K562 (cell line): ENCODE measurements at regions not wholly inside any gene's neighbourhood (a gene's known extent, or its start where the extent isn't known, plus 50 kb on each side); places are given as distances from the start of the nearest gene placed in this dataset.

Experiments used
- ATAC-seq: fragments of 200-7000 bp; cut with Tn5 transposase; 3 replicates; pipeline ENCODE4 v1.9.1; 2020; ENCODE audit warnings: moderate library complexity
- BruUV-seq: library from RNA; stranded (reverse); fragments of 400-500 nt; replicated peaks from 2 replicates; lab custom pipeline; 2021; lab: Mats Ljungman, UMichigan
- CTCF ChIA-PET: fragments of 300-600 bp; formaldehyde crosslinking; extraction: SDS; loops from one replicate; lab custom pipeline; 2021; ENCODE audit warnings: low intra/inter-chr PET ratio; lab: Yijun Ruan, JAX
- POLR2A ChIA-PET: fragments of 300-600, 350-650 bp; sonication (Branson Sonifier 250); formaldehyde crosslinking; extraction: SDS; loops from one replicate; lab custom pipeline; 2021; ENCODE audit warnings: antibody characterized with exemption, inconsistent platforms; lab: Yijun Ruan, JAX
- DNase-seq, 4 experiments: peaks; one replicate each; pipeline versions ENCODE4 v3.0.0 to v3.0.0-alpha.2; 2011 to 2018; ENCODE audit warnings: low spot score in 3 of 4, mixed read lengths in 3 of 4; ENCODE audit errors: extremely low read depth in 1 of 4
- FAIRE-seq: peaks from 2 replicates; lab custom pipeline; 2011; peaks lifted over from hg19 to GRCh38; lab: Jason Lieb, UNC
- H2AFZ ChIP-seq: 2 replicates; pipeline ENCODE4 v1.6.0; 2011; ENCODE audit warnings: low read depth, low read length, control low read depth, inconsistent platforms
- H3K27ac ChIP-seq: fragments of 200-600 bp; 3 replicates; pipeline ENCODE4 v1.8.0; 2011; ENCODE audit warnings: low read depth, mild to moderate bottlenecking, control low read depth, inconsistent platforms, low read length, moderate library complexity, mixed read lengths; ENCODE audit errors: extremely low read depth
- H3K27me3 ChIP-seq, 2 experiments: fragments of 300-600 bp in 1 of 2; 2 replicates in 1 of 2; 3 replicates in 1 of 2; pipeline versions ENCODE4 v1.6.0 to v1.8.0; 2011; ENCODE audit warnings: inconsistent platforms in 2 of 2, low read length in 2 of 2, mild to moderate bottlenecking in 1 of 2, mixed read lengths in 1 of 2, moderate library complexity in 1 of 2; ENCODE audit not compliant: control insufficient read depth in 2 of 2, insufficient read depth in 2 of 2
- H3K36me3 ChIP-seq: fragments of 300-600 bp; 3 replicates; pipeline ENCODE4 v1.8.0; 2011; ENCODE audit warnings: mild to moderate bottlenecking, low read length, inconsistent platforms; ENCODE audit not compliant: control insufficient read depth, insufficient read depth
- H3K4me1 ChIP-seq, 2 experiments: fragments of 200-600 bp in 1 of 2; replicated peaks in 1 of 2; 2 replicates in 1 of 2; 3 replicates in 1 of 2; pipeline versions ENCODE4 v1.5.1 to v1.8.0; 2011; ENCODE audit warnings: inconsistent platforms in 2 of 2, low read length in 2 of 2, mild to moderate bottlenecking in 1 of 2, mixed read lengths in 1 of 2, moderate library complexity in 1 of 2; ENCODE audit not compliant: control insufficient read depth in 2 of 2, insufficient read depth in 2 of 2
- H3K4me2 ChIP-seq: 2 replicates; pipeline ENCODE4 v1.6.1; 2011; ENCODE audit warnings: low read length, control low read depth, inconsistent platforms, mixed read lengths; ENCODE audit not compliant: insufficient read depth
- H3K4me3 ChIP-seq: fragments of 200-600 bp; sonication (generic), shearing (Covaris generic); 2 replicates; pipeline ENCODE4 v1.5.1; 2016; ENCODE audit warnings: control low read depth, inconsistent platforms
- H3K79me2 ChIP-seq: fragments of 200-600 bp; 3 replicates; pipeline ENCODE4 v1.8.0; 2011; ENCODE audit warnings: low read length, inconsistent platforms; ENCODE audit not compliant: control insufficient read depth, insufficient read depth
- H3K9ac ChIP-seq, 2 experiments: 2 replicates each; pipeline versions ENCODE4 v1.6.0 to v1.6.1; 2011; ENCODE audit warnings: low read depth in 2 of 2, low read length in 2 of 2, control low read depth in 1 of 2, inconsistent platforms in 1 of 2, mild to moderate bottlenecking in 1 of 2, mixed read lengths in 1 of 2; ENCODE audit not compliant: insufficient read depth in 1 of 2
- H3K9me1 ChIP-seq: one replicate; pipeline ENCODE4 v1.6.0; 2011; ENCODE audit warnings: inconsistent platforms, mild to moderate bottlenecking, low read length, moderate library complexity; ENCODE audit not compliant: control insufficient read depth, insufficient read depth
- H3K9me3 ChIP-seq: replicated peaks from 2 replicates; pipeline ENCODE4 v1.5.1; 2011; ENCODE audit warnings: low read depth, low read length, inconsistent platforms; ENCODE audit not compliant: control insufficient read depth, insufficient read depth
- H4K20me1 ChIP-seq: replicated peaks from 2 replicates; pipeline ENCODE4 v1.6.1; 2011; ENCODE audit warnings: low read length, inconsistent platforms, mixed read lengths; ENCODE audit not compliant: control insufficient read depth, insufficient read depth
- ADNP ChIP-seq: fragments of 200-800 bp; sonication (Bioruptor generic); IDR thresholded peaks from 2 replicates; pipeline ENCODE4 v1.6.1; 2016; ENCODE audit warnings: missing genetic modification characterization, missing compliant biosample characterization
- BDP1 ChIP-seq: IDR thresholded peaks from 3 replicates; pipeline ENCODE4 v1.6.1; 2011; ENCODE audit not compliant: insufficient read length, insufficient read depth
- BRD9 ChIP-seq: fragments of 450-650 bp; IDR thresholded peaks from 2 replicates; pipeline ENCODE4 v1.6.1; 2018; ENCODE audit warnings: low read depth; ENCODE audit not compliant: partially characterized antibody
- ELF4 ChIP-seq: fragments of 450-650 bp; formaldehyde crosslinking; IDR thresholded peaks from 2 replicates; pipeline ENCODE4 v1.4.0; 2022; ENCODE audit warnings: missing genetic modification characterization
- HDAC8 ChIP-seq: fragments of 450-650 bp; IDR thresholded peaks from 2 replicates; pipeline ENCODE4 v1.6.1; 2016; ENCODE audit warnings: mild to moderate bottlenecking, missing genetic modification characterization, moderate library complexity, missing compliant biosample characterization
- HNRNPH1 ChIP-seq: fragments of 200-400 bp; formaldehyde crosslinking; optimal IDR thresholded peaks from 2 replicates; pipeline ENCODE3; 2017; ENCODE audit warnings: low read depth, mild to moderate bottlenecking, low read length, moderate library complexity
- LARP7 ChIP-seq: fragments of 450-650 bp; IDR thresholded peaks from 2 replicates; pipeline ENCODE4 v1.6.1; 2016
- MYNN ChIP-seq, 2 experiments: sonication (generic); formaldehyde crosslinking in 1 of 2; IDR thresholded peaks; 2 replicates each; pipeline versions ENCODE4 v1.5.0 to v1.6.1; 2016 to 2020; ENCODE audit warnings: antibody characterized with exemption in 1 of 2, missing genetic modification reagents in 1 of 2
- PHF8 ChIP-seq: fragments of 200-600 bp; sonication (generic); IDR thresholded peaks from 2 replicates; pipeline ENCODE4 v1.6.1; 2012; ENCODE audit warnings: mixed run types, mild to moderate bottlenecking, inconsistent platforms, low read length, moderate library complexity, borderline replicate concordance
- SMAD2 ChIP-seq: fragments of 150-350 bp; IDR thresholded peaks from 2 replicates; pipeline ENCODE4 v1.6.1; 2014; ENCODE audit warnings: low read depth, mild to moderate bottlenecking, low read length
- SOX6 ChIP-seq: fragments of 450-650 bp; IDR thresholded peaks from 2 replicates; pipeline ENCODE4 v1.6.1; 2014; ENCODE audit warnings: mild to moderate bottlenecking
- ZNF12 ChIP-seq: sonication (generic); formaldehyde crosslinking; IDR thresholded peaks from 2 replicates; pipeline ENCODE4 v1.4.0; 2020; ENCODE audit warnings: mild to moderate bottlenecking, missing genetic modification reagents
- ZNF324 ChIP-seq: fragments of 250-450 bp; sonication (Bioruptor Pico); IDR thresholded peaks from 2 replicates; pipeline ENCODE4 v1.4.0; 2020; ENCODE audit warnings: mild to moderate bottlenecking
- ZNF408 ChIP-seq: fragments of 250-450 bp; sonication (Bioruptor Pico); IDR thresholded peaks from 2 replicates; pipeline ENCODE4 v1.4.0; 2020; ENCODE audit warnings: low read depth, mild to moderate bottlenecking, moderate library complexity
- WGBS: fragments of 100-300 bp; shearing (Covaris generic); methylation state at CpG from one replicate; pipeline ENCODE4 v1.1.6; 2016; ENCODE audit warnings: low coverage, mixed read lengths; ENCODE audit not compliant: insufficient coverage; ENCODE audit errors: missing lambda C conversion rate; 5-methylcytosine and 5-hydroxymethylcytosine counted together
- in situ Hi-C: fragments of 300-500 bp; cut with MboI; formaldehyde crosslinking; loops from 4 replicates; pipeline ENCODE4 v1.15.0; 2018; ENCODE audit warnings: inconsistent platforms, mixed read lengths
- intact Hi-C: fragments of 100-400 bp; cut with micrococcal nuclease; formaldehyde crosslinking; loops from 2 replicates; pipeline ENCODE4 v1.14.2; 2022
- TF ChIP-seq, protein P1 (sequence below): IDR thresholded peaks from 2 replicates; pipeline ENCODE4 v1.6.1; 2014; ENCODE audit warnings: antibody characterized with exemption
- TF ChIP-seq, protein P2 (sequence below): fragments of 250-450 bp; sonication (Bioruptor Pico); IDR thresholded peaks from 2 replicates; pipeline ENCODE4 v1.8.0; 2022; ENCODE audit warnings: moderate library complexity, mild to moderate bottlenecking, inconsistent platforms

DNA sequence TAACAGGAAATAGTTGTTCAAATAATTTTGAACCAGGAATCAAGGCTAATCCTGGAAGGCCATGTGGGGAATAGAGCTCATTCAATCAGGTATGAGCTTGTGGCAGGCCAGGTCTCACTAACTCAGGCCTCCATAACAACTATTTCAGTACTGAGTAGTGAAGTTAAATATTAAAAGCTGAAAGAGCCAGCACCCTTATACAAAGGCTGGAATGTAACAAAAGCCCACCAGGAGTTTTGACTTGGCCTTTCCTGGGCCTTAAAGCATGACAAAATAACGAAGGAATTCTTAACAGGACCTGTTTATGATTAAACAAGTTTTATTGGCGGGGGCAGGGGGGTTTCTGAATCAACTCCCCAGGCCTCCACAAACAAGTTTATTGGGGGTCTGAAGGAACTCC is 1146.7 kb downstream of the CDH9 start (continued):
- TF ChIP-seq, protein P1, sequence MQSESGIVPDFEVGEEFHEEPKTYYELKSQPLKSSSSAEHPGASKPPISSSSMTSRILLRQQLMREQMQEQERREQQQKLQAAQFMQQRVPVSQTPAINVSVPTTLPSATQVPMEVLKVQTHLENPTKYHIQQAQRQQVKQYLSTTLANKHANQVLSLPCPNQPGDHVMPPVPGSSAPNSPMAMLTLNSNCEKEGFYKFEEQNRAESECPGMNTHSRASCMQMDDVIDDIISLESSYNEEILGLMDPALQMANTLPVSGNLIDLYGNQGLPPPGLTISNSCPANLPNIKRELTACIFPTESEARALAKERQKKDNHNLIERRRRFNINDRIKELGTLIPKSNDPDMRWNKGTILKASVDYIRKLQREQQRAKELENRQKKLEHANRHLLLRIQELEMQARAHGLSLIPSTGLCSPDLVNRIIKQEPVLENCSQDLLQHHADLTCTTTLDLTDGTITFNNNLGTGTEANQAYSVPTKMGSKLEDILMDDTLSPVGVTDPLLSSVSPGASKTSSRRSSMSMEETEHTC = no peak

DNA sequence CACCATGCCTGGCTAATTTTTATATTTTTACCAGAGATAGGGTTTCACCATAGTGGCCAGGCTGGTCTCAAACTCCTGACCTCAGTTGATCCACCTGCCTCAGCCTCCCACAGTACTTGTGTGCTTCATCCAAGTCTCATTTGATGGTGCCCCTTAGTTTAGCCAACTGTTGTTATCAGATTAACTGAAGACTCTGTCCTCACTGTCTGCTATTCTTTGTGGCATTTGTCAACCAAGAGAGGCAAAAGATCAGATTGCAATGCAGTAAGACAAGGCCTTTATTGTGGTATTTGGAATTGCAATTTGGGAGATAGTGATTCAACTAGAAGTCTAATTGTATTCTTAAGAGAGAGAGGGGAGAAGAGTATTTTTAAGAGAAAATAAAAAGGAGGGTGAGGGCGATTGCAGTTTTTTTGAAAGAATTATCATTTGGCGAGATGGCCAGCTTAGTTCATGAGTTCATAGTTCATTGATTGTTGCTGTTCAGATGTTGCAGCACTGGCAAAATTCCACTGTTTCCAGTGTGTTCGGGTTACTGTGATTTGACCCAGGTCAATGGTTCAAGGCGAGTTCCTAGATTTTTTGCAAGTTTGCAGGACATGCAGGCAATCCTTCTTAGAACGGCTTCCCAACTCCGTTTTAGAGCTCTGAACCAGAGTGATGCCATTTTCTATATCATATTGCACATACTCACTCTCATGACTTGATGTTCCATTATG is 1156.9 kb downstream of the CDH9 start:
- H3K4me2 ChIP-seq = no peak overlapping the region
- no peaks in the 10 kb centered on the region for H3K36me3 ChIP-seq
- no peak overlapping the region for H3K27ac ChIP-seq
- intact Hi-C loops (no loop called here), in situ Hi-C loops (no loop called here)
- POLR2A ChIA-PET = no interaction called here
- no peaks in the 10 kb centered on the region for H3K4me1 ChIP-seq
- H3K9ac ChIP-seq = no peak overlapping the region
- FAIRE-seq (no peak), DNase-seq (no peak), ATAC-seq (no peak)
- CTCF ChIA-PET = no interaction called here
- no peaks in the 10 kb centered on the region for H3K9me1 ChIP-seq
- TF ChIP-seq LARP7 = no peak
- no peak for TF ChIP-seq ZNF12 (CRISPR knock-in tag)
- TF ChIP-seq BRD9 = no peak
- TF ChIP-seq, protein P2, sequence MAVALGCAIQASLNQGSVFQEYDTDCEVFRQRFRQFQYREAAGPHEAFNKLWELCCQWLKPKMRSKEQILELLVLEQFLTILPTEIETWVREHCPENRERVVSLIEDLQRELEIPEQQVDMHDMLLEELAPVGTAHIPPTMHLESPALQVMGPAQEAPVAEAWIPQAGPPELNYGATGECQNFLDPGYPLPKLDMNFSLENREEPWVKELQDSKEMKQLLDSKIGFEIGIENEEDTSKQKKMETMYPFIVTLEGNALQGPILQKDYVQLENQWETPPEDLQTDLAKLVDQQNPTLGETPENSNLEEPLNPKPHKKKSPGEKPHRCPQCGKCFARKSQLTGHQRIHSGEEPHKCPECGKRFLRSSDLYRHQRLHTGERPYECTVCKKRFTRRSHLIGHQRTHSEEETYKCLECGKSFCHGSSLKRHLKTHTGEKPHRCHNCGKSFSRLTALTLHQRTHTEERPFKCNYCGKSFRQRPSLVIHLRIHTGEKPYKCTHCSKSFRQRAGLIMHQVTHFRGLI (CRISPR knock-in tag) = no peak
- TF ChIP-seq ADNP (tag) = no peak
- no peak for TF ChIP-seq SOX6
- no peak for TF ChIP-seq ZNF324
- no peak for TF ChIP-seq HNRNPH1
- TF ChIP-seq BDP1 = no peak
- no peak for TF ChIP-seq ELF4
- TF ChIP-seq HDAC8 (tag) = no peak
- TF ChIP-seq MYNN (IDR thresholded peaks at IDR 0.05) = no peak
- no peak for TF ChIP-seq MYNN (CRISPR knock-in tag; IDR thresholded peaks at IDR 0.05)
- TF ChIP-seq SMAD2 = no peak
- no peak for TF ChIP-seq PHF8
- no peak for TF ChIP-seq ZNF408 (CRISPR knock-in tag)
- no peak overlapping the region for H3K4me3 ChIP-seq
- H3K27me3 ChIP-seq = no peaks in the 10 kb centered on the region
- no peaks in the 10 kb centered on the region for H3K9me3 ChIP-seq
- 0% methylated on average over 6 of the region's 6 CpGs for WGBS
- no peaks in the 10 kb centered on the region for H3K79me2 ChIP-seq
- H4K20me1 ChIP-seq = no peaks in the 10 kb centered on the region
- BruUV-seq = no TSS peak
- no peak overlapping the region for H2AFZ ChIP-seq
